ENCODE measurements at regions not wholly inside any gene's neighbourhood (a gene's known extent, or its start where the extent isn't known, plus 50 kb on each side); places are given as distances from the start of the nearest gene placed in this dataset.

GRCh38 chr2:118496870-118497611 is 350.4 kb downstream of the EN1 start:
- H3K27me3 ChIP-seq (ENCODE audit: control insufficient read depth in 4 of 4, insufficient read depth in 4 of 4, low read length in 3 of 4): no peaks in the 10 kb centered on the region

More at GRCh38 chr2:118496870-118497611, 350.4 kb downstream of the EN1 start:
- WGBS: 78% methylated on average over 7 of the region's 7 CpGs
- Histone ChIP-seq H3K9me3 (ENCODE audit: control insufficient read depth in 4 of 4, low read length in 3 of 4) (peaks cover 0 to 4% (median 3%) of the 10 kb centered on the region in 4 donors), H3K9ac (ENCODE audit: low read depth in 1 of 2, low read length in 2 of 2) (no peak overlapping the region), H3K4me3 (ENCODE audit: low read depth in 1 of 3, low read length in 3 of 3) (no peak overlapping the region), H3K36me3 (ENCODE audit: control insufficient read depth in 4 of 4, insufficient read depth in 3 of 4, low read depth in 1 of 4, low read length in 3 of 4) (no peaks in the 10 kb centered on the region), H3K4me1 (ENCODE audit: control insufficient read depth in 4 of 4, insufficient read depth in 4 of 4, low read length in 3 of 4) (no peaks in the 10 kb centered on the region), H3K27ac (ENCODE audit: low read depth in 1 of 2, low read length in 2 of 2) (no peak overlapping the region)
- DNase-seq (ENCODE audit: low spot score): no peak
- TF ChIP-seq JUND (IDR thresholded peaks at IDR 0.05) (no peak), HNF4G (IDR thresholded peaks at IDR 0.05) (no peak), YY1 (IDR thresholded peaks at IDR 0.05) (no peak), GABPA (IDR thresholded peaks at IDR 0.05 in 1 of 2, conservative IDR thresholded peaks at IDR 0.05 in 1 of 2) (no peak), TAF1 (conservative IDR thresholded peaks at IDR 0.05) (no peak), MAX (IDR thresholded peaks at IDR 0.05) (no peak), RAD21 (IDR thresholded peaks at IDR 0.05) (no peak), CTCF (IDR thresholded peaks at IDR 0.05; ENCODE audit: low read depth, low read length, missing input control) (no peak), EGR1 (IDR thresholded peaks at IDR 0.05; ENCODE audit: low read depth in 2 of 2) (no peak), NR2F2 (IDR thresholded peaks at IDR 0.05) (no peak), FOXA1 (IDR thresholded peaks at IDR 0.05) (no peak), RXRA (IDR thresholded peaks at IDR 0.05) (no peak), HNF4A (conservative IDR thresholded peaks at IDR 0.05) (no peak), FOXA2 (IDR thresholded peaks at IDR 0.05) (no peak), SP1 (IDR thresholded peaks at IDR 0.05) (no peak), REST (IDR thresholded peaks at IDR 0.05) (no peak), ZBTB33 (IDR thresholded peaks at IDR 0.05) (no peak), ATF3 (IDR thresholded peaks at IDR 0.05) (no peak)

All from liver (tissue), 8 donors.